ENCODE measurements at regions not wholly inside any gene's neighbourhood (a gene's known extent, or its start where the extent isn't known, plus 50 kb on each side); places are given as distances from the start of the nearest gene placed in this dataset.

DNA sequence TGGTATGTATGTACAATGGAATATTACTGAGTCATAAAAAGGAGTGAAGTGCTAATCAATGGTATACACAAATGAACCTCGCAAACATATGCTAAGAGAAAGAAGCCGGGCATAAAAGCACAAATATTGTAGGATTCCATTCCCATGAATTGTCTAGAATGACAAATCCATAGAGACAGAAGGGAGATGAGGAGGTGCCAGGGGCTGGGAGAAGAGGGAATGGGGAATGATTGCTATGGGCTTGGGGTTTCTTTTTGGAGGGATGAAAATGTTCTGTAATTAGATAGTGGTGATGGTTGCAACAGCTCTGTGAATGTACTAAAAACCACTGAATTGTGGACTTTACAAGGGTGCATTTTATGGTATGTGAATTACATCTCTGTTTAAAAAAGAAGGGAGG, 73.5 kb downstream of the GLI2 start:
- Histone ChIP-seq H3K27ac (ENCODE audit: low read depth, low read length) (no peak overlapping the region), H3K4me3 (ENCODE audit: low read depth, low read length) (no peak overlapping the region), H3K27me3 (ENCODE audit: control insufficient read depth, insufficient read depth, low read length) (no peaks in the 10 kb centered on the region), H3K9me3 (ENCODE audit: control insufficient read depth, insufficient read depth, low read length) (no peaks in the 10 kb centered on the region; the same call in 1 of the 2 replicates)
- POLR2A ChIA-PET = interaction anchor here (0.7 to 1.4 kb wide), 2 partner anchors 12 to 13 kb away, joined by 3 to 7 read pairs; no protein-coding TSS in a partner anchor
- TF ChIP-seq, protein P1, sequence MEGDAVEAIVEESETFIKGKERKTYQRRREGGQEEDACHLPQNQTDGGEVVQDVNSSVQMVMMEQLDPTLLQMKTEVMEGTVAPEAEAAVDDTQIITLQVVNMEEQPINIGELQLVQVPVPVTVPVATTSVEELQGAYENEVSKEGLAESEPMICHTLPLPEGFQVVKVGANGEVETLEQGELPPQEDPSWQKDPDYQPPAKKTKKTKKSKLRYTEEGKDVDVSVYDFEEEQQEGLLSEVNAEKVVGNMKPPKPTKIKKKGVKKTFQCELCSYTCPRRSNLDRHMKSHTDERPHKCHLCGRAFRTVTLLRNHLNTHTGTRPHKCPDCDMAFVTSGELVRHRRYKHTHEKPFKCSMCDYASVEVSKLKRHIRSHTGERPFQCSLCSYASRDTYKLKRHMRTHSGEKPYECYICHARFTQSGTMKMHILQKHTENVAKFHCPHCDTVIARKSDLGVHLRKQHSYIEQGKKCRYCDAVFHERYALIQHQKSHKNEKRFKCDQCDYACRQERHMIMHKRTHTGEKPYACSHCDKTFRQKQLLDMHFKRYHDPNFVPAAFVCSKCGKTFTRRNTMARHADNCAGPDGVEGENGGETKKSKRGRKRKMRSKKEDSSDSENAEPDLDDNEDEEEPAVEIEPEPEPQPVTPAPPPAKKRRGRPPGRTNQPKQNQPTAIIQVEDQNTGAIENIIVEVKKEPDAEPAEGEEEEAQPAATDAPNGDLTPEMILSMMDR (IDR thresholded peaks at IDR 0.05; ENCODE audit: low read depth, low read length) = no peak
- CTCF ChIA-PET = interaction anchor here (0.6 to 1.1 kb wide), 2 partner anchors 114 to 262 kb away, joined by 3 read pairs; no protein-coding TSS in a partner anchor
- no peak for DNase-seq (ENCODE audit: low read depth, low spot score)

DNA sequence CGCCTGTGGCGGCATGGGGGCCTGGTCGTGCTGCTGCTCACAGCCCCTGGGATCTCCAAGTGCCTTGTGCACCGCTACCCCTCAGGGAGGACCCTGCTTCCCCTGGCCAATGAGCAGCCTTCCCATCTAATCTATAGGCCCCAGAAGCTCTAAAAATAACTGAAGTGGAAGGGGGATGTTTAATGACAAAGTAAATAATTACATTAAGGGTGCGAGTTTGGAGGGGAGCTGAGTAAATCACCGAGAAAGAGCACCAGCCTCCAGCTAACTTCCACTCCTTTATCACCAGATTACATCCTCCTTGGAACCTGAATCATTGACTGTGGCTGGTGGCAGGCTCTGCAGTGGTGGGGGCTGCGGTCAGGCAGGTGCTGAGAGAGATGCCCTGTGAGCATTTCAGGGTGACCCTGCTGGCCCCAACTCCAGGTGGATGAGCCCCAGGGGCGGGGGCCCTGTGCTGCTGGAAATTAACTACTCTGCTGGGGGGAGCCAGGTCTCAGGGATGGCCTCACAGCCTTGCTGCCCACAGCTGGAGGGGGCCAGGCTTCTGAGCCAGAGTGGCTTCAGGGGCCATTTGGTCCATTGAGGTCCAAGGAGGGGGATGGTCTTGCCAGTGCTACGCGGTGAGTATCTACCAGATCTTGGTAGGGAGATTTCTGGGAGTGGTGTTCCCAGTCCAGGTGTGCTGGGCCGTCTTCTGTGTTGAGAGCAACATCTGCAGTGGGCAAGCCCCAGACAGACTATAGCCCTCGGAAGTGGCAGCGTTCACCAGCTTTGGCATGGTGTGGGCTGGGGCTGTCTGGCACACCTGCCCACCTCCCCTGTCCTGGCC, 74.2 kb downstream of the GLI2 start:
- H3K27me3 ChIP-seq (ENCODE audit: control insufficient read depth, insufficient read depth, low read length) = no peaks in the 10 kb centered on the region
- no peaks in the 10 kb centered on the region; the same call in 1 of the 2 replicates for H3K9me3 ChIP-seq (ENCODE audit: control insufficient read depth, insufficient read depth, low read length)
- ChIA-PET CTCF (no interaction called here), POLR2A (interaction anchor here (0.7 to 1.4 kb wide), 2 partner anchors 11 to 14 kb away, joined by 3 to 7 read pairs; no protein-coding TSS in a partner anchor)
- TF ChIP-seq, protein P1 (IDR thresholded peaks at IDR 0.05; ENCODE audit: low read depth, low read length) = no peak
- H3K27ac ChIP-seq (ENCODE audit: low read depth, low read length) = peak overlapping the region; percentile 39
- DNase-seq (ENCODE audit: low read depth, low spot score) = no peak
- no peak overlapping the region for H3K4me3 ChIP-seq (ENCODE audit: low read depth, low read length)

GRCh38 chr2:120810639-120811038, 75.0 kb downstream of the GLI2 start:
- POLR2A ChIA-PET = no interaction called here
- TF ChIP-seq, protein P1 (IDR thresholded peaks at IDR 0.05; ENCODE audit: low read depth, low read length) = no peak
- CTCF ChIA-PET = interaction anchor here (0.8 to 1.0 kb wide), 2 partner anchors 30 to 75 kb away, joined by 3 to 4 read pairs; partner anchors contain the start of gene GLI2

GRCh38 chr2:120812866-120813265, 77.2 kb downstream of the GLI2 start:
- ChIA-PET CTCF (no interaction called here), POLR2A (no interaction called here)
- DNase-seq (ENCODE audit: low read depth, low spot score) = no peak
- no peak overlapping the region for H3K4me3 ChIP-seq (ENCODE audit: low read depth, low read length)
- H3K9me3 ChIP-seq (ENCODE audit: control insufficient read depth, insufficient read depth, low read length) = no peaks in the 10 kb centered on the region; the same call in 1 of the 2 replicates
- H3K27ac ChIP-seq (ENCODE audit: low read depth, low read length) = no peak overlapping the region
- TF ChIP-seq, protein P1 (IDR thresholded peaks at IDR 0.05; ENCODE audit: low read depth, low read length) = no peak
- H3K27me3 ChIP-seq (ENCODE audit: control insufficient read depth, insufficient read depth, low read length) = no peaks in the 10 kb centered on the region

More at GRCh38 chr2:120810639-120811038, 75.0 kb downstream of the GLI2 start:
- DNase-seq (ENCODE audit: low read depth, low spot score) = no peak
- Histone ChIP-seq H3K9me3 (ENCODE audit: control insufficient read depth, insufficient read depth, low read length) (no peaks in the 10 kb centered on the region; the same call in 1 of the 2 replicates), H3K27ac (ENCODE audit: low read depth, low read length) (no peak overlapping the region), H3K27me3 (ENCODE audit: control insufficient read depth, insufficient read depth, low read length) (no peaks in the 10 kb centered on the region), H3K4me3 (ENCODE audit: low read depth, low read length) (no peak overlapping the region)

DNA sequence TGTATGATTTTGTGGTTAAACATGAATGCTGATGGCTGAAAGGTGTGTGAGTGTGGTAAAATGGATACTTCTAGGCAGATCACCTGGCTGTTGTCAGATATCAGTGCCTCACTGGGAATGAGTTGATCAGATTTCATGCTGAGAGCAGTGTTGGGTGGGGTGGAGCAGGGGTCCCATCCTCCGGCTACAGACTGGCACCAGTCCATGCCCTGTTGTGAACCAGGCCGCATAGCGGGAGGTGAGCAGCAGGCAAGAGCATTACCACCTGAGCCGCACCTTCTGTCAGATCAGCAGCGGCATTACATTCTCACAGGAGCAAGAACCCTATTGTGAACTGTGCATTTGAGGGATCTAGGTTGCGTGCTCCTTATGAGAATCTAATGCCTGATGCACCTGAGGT, 78.7 kb downstream of the GLI2 start:
- CTCF ChIA-PET = interaction anchor here (1.2 kb wide), 1 partner anchor 265 kb away, joined by 3 read pairs; no protein-coding TSS in a partner anchor
- H3K9me3 ChIP-seq (ENCODE audit: control insufficient read depth, insufficient read depth, low read length) = no peaks in the 10 kb centered on the region; the same call in 1 of the 2 replicates
- H3K27ac ChIP-seq (ENCODE audit: low read depth, low read length) = no peak overlapping the region
- TF ChIP-seq, protein P1 (IDR thresholded peaks at IDR 0.05; ENCODE audit: low read depth, low read length) = no peak
- no peaks in the 10 kb centered on the region for H3K27me3 ChIP-seq (ENCODE audit: control insufficient read depth, insufficient read depth, low read length)
- POLR2A ChIA-PET = no interaction called here
- H3K4me3 ChIP-seq (ENCODE audit: low read depth, low read length) = no peak overlapping the region
- no peak for DNase-seq (ENCODE audit: low read depth, low spot score)

Data from AG04450 (cell line).